Upper lobe of right lung (tissue), 1 donor: ENCODE measurements at regions not wholly inside any gene's neighbourhood (a gene's known extent, or its start where the extent isn't known, plus 50 kb on each side); places are given as distances from the start of the nearest gene placed in this dataset.

Source experiments
- ATAC-seq: fragments of 200-7000 bp; cut with Tn5 transposase; one replicate; pipeline ENCODE4 v1.9.1; 2020; ENCODE audit warnings: mild to moderate bottlenecking, moderate library complexity
- DNase-seq: peaks from one replicate; pipeline ENCODE4 v3.0.0-alpha.2; 2020
- H3K27ac ChIP-seq: fragments of 200-600 bp; one replicate; pipeline ENCODE4 v1.8.0; 2022
- H3K27me3 ChIP-seq: fragments of 200-600 bp; one replicate; pipeline ENCODE4 v1.8.0; 2022; ENCODE audit warnings: mild to moderate bottlenecking
- H3K36me3 ChIP-seq: fragments of 200-600 bp; one replicate; pipeline ENCODE4 v1.8.0; 2022
- H3K4me1 ChIP-seq: fragments of 200-600 bp; one replicate; pipeline ENCODE4 v1.8.0; 2022
- H3K4me3 ChIP-seq: fragments of 200-600 bp; one replicate; pipeline ENCODE4 v1.8.0; 2022; ENCODE audit warnings: mild to moderate bottlenecking
- H3K9me3 ChIP-seq: fragments of 200-600 bp; one replicate; pipeline ENCODE4 v1.8.0; 2022
- intact Hi-C: fragments of 100-400 bp; cut with DNase I; formaldehyde crosslinking; loops from one replicate; pipeline ENCODE4 v1.11.0; 2022
- TF ChIP-seq, protein P1 (sequence below): fragments of 200-600 bp; IDR thresholded peaks from one replicate; pipeline ENCODE4 v1.8.0; 2022; ENCODE audit warnings: antibody characterized with exemption
- donor health status: DM: no; HTN: yes; CAD: no; lungs with severe emphysema.

DNA sequence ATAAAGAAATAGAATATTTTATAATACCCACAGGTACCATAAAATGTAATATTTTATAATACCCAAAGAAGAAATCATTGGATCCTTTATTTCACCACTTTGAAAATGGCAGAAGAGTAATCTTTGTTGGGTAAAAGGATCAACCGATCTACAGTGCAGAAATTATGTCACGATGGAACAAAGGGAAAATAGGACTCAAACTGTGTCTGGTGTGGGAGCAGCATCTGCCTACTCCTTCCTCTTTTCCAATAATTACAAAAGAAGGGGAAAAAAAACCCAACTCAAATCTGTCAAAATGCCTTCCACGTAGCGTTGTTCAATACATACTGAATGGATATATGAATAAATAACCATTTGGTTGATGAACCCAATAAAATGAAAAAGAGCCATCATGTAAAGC is 492.6 kb upstream of the TBL1XR1 start:
- no peaks in the 10 kb centered on the region for H3K4me1 ChIP-seq
- H3K27me3 ChIP-seq, result no peaks in the 10 kb centered on the region
- H3K4me3 ChIP-seq, result no peak overlapping the region
- intact Hi-C loops, result no loop called here
- TF ChIP-seq, protein P1, sequence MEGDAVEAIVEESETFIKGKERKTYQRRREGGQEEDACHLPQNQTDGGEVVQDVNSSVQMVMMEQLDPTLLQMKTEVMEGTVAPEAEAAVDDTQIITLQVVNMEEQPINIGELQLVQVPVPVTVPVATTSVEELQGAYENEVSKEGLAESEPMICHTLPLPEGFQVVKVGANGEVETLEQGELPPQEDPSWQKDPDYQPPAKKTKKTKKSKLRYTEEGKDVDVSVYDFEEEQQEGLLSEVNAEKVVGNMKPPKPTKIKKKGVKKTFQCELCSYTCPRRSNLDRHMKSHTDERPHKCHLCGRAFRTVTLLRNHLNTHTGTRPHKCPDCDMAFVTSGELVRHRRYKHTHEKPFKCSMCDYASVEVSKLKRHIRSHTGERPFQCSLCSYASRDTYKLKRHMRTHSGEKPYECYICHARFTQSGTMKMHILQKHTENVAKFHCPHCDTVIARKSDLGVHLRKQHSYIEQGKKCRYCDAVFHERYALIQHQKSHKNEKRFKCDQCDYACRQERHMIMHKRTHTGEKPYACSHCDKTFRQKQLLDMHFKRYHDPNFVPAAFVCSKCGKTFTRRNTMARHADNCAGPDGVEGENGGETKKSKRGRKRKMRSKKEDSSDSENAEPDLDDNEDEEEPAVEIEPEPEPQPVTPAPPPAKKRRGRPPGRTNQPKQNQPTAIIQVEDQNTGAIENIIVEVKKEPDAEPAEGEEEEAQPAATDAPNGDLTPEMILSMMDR, result no peak
- ATAC-seq (no peak), DNase-seq (no peak)
- H3K27ac ChIP-seq, result no peak overlapping the region
- H3K9me3 ChIP-seq, result no peaks in the 10 kb centered on the region
- no peaks in the 10 kb centered on the region for H3K36me3 ChIP-seq

GRCh38 chr3:177690306-177690705 is 493.0 kb upstream of the TBL1XR1 start:
- ATAC-seq (no peak), DNase-seq (no peak)
- TF ChIP-seq, protein P1, result no peak
- no peaks in the 10 kb centered on the region for H3K9me3 ChIP-seq
- intact Hi-C loops, result no loop called here
- no peak overlapping the region for H3K4me3 ChIP-seq
- no peak overlapping the region for H3K27ac ChIP-seq
- no peaks in the 10 kb centered on the region for H3K36me3 ChIP-seq
- H3K4me1 ChIP-seq, result no peaks in the 10 kb centered on the region
- H3K27me3 ChIP-seq, result no peaks in the 10 kb centered on the region

DNA sequence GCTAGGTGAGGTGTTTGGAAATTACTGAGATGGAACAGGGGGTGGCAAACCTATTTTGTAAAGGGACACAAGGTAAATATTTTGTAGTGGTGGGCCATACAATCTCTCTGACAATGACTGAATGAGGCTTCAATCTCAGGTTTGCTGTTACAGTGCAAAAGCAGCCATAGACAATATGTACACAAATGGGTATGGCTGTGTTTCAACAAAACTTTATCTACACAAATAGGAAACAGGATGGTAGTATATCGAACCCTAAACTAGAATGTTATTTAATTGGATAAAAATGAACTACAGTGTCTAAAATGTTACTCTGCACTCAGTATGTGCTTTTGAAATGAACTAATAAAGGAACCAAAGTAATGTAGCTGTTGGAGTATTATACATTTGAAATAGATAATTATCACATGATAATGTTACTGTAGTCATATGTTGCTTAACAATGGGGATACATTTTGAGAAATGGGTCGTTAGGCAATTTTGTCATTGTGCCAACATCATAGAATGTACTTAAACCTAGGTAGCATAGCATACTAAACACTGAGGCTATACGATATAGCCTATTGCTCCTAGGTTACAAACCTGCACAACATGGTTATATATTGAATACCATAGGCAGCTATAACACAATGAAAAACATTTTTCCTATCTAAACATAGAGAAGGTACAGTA is 495.2 kb upstream of the TBL1XR1 start:
- no peaks in the 10 kb centered on the region for H3K4me1 ChIP-seq
- no peak for ATAC-seq
- H3K4me3 ChIP-seq, result no peak overlapping the region
- H3K27ac ChIP-seq, result no peak overlapping the region
- H3K9me3 ChIP-seq, result no peaks in the 10 kb centered on the region
- H3K36me3 ChIP-seq, result no peaks in the 10 kb centered on the region
- DNase-seq, result no peak
- intact Hi-C loops, result no loop called here
- no peaks in the 10 kb centered on the region for H3K27me3 ChIP-seq
- TF ChIP-seq, protein P1, result no peak

- no peak overlapping the region for H3K27ac ChIP-seq
- H3K4me1 ChIP-seq, result no peaks in the 10 kb centered on the region
- ATAC-seq (no peak), DNase-seq (no peak)
- H3K4me3 ChIP-seq, result no peak overlapping the region
- TF ChIP-seq, protein P1, result no peak
- H3K27me3 ChIP-seq, result no peaks in the 10 kb centered on the region
- H3K9me3 ChIP-seq, result no peaks in the 10 kb centered on the region
- intact Hi-C loops, result no loop called here
- no peaks in the 10 kb centered on the region for H3K36me3 ChIP-seq
Observed at GRCh38 chr3:177693616-177694264, 496.5 kb upstream of the TBL1XR1 start.

GRCh38 chr3:177694316-177694715 is 497.0 kb upstream of the TBL1XR1 start:
- no peaks in the 10 kb centered on the region for H3K36me3 ChIP-seq
- no peaks in the 10 kb centered on the region for H3K9me3 ChIP-seq
- H3K4me1 ChIP-seq, result no peaks in the 10 kb centered on the region
- no peaks in the 10 kb centered on the region for H3K27me3 ChIP-seq
- TF ChIP-seq, protein P1, result no peak
- no peak overlapping the region for H3K27ac ChIP-seq
- H3K4me3 ChIP-seq, result no peak overlapping the region
- intact Hi-C loops, result no loop called here
- ATAC-seq, result no peak
- no peak for DNase-seq
